ENCODE measurements at regions not wholly inside any gene's neighbourhood (a gene's known extent, or its start where the extent isn't known, plus 50 kb on each side); places are given as distances from the start of the nearest gene placed in this dataset.

- peak overlapping the region; percentile 22 for H2AFZ ChIP-seq (ENCODE audit: low read length)
- no peak overlapping the region for H3K4me3 ChIP-seq (replicated peaks in 1 of 4; ENCODE audit: control extremely low read depth in 1 of 4, insufficient read depth in 1 of 4, low read depth in 3 of 4, low read length in 4 of 4)
- H3K79me2 ChIP-seq (ENCODE audit: control insufficient read depth, insufficient read depth, low read length), result no peaks in the 10 kb centered on the region
- peaks cover 36% of the 10 kb centered on the region for H3K4me1 ChIP-seq (ENCODE audit: control insufficient read depth, extremely low read depth, insufficient read depth, low read length)
- H3K9ac ChIP-seq (ENCODE audit: insufficient read depth, low read length), result no peak overlapping the region
- no peaks in the 10 kb centered on the region for H3K36me3 ChIP-seq (ENCODE audit: control insufficient read depth, insufficient read depth, low read length)
- no peaks in the 10 kb centered on the region for H3K9me3 ChIP-seq (ENCODE audit: control insufficient read depth, insufficient read depth, low read depth, low read length)
- no peak overlapping the region for H3K27ac ChIP-seq (ENCODE audit: insufficient read depth, low read length)
- DNase-seq (ENCODE audit: low read depth in 2 of 2), result no peak
- H3K4me2 ChIP-seq (ENCODE audit: extremely low read depth, insufficient read depth, low read length), result no peak overlapping the region
- no peaks in the 10 kb centered on the region for H3K27me3 ChIP-seq (ENCODE audit: control insufficient read depth, insufficient read depth, low read length)
- no peaks in the 10 kb centered on the region for H4K20me1 ChIP-seq (ENCODE audit: control insufficient read depth, extremely low read depth, insufficient read depth, low read length)
- TF ChIP-seq EZH2 (IDR thresholded peaks at IDR 0.05; ENCODE audit: low read length, missing control alignments) (no peak), CTCF (conservative IDR thresholded peaks at IDR 0.05 in 1 of 2, IDR thresholded peaks at IDR 0.05 in 1 of 2; ENCODE audit: low read depth in 1 of 2, low read length in 2 of 2) (no peak)
Observed at GRCh38 chr9:96141128-96141474, 160.9 kb downstream of the HSD17B3 start.

- no peak overlapping the region for H3K9ac ChIP-seq (ENCODE audit: insufficient read depth, low read length)
- peaks cover 36% of the 10 kb centered on the region for H3K4me1 ChIP-seq (ENCODE audit: control insufficient read depth, extremely low read depth, insufficient read depth, low read length)
- H3K4me3 ChIP-seq (replicated peaks in 1 of 4; ENCODE audit: control extremely low read depth in 1 of 4, insufficient read depth in 1 of 4, low read depth in 3 of 4, low read length in 4 of 4), result peak overlapping the region in 1 of 4 experiments; percentile 31
- H4K20me1 ChIP-seq (ENCODE audit: control insufficient read depth, extremely low read depth, insufficient read depth, low read length), result no peaks in the 10 kb centered on the region
- peak in 1 of 2 donors; percentile 81 for DNase-seq (ENCODE audit: low read depth in 2 of 2)
- peak overlapping the region; percentile 51 for H3K4me2 ChIP-seq (ENCODE audit: extremely low read depth, insufficient read depth, low read length)
- no peaks in the 10 kb centered on the region for H3K27me3 ChIP-seq (ENCODE audit: control insufficient read depth, insufficient read depth, low read length)
- TF ChIP-seq CTCF (conservative IDR thresholded peaks at IDR 0.05 in 1 of 2, IDR thresholded peaks at IDR 0.05 in 1 of 2; ENCODE audit: low read depth in 1 of 2, low read length in 2 of 2) (no peak), EZH2 (IDR thresholded peaks at IDR 0.05; ENCODE audit: low read length, missing control alignments) (no peak)
- no peaks in the 10 kb centered on the region for H3K36me3 ChIP-seq (ENCODE audit: control insufficient read depth, insufficient read depth, low read length)
- no peaks in the 10 kb centered on the region for H3K79me2 ChIP-seq (ENCODE audit: control insufficient read depth, insufficient read depth, low read length)
- no peaks in the 10 kb centered on the region for H3K9me3 ChIP-seq (ENCODE audit: control insufficient read depth, insufficient read depth, low read depth, low read length)
- H2AFZ ChIP-seq (ENCODE audit: low read length), result peak overlapping the region; percentile 22
- no peak overlapping the region for H3K27ac ChIP-seq (ENCODE audit: insufficient read depth, low read length)
Observed at GRCh38 chr9:96140296-96141127, 161.5 kb downstream of the HSD17B3 start.

GRCh38 chr9:96139592-96140295, 162.2 kb downstream of the HSD17B3 start:
- Histone ChIP-seq H3K79me2 (ENCODE audit: control insufficient read depth, insufficient read depth, low read length) (no peaks in the 10 kb centered on the region), H3K9me3 (ENCODE audit: control insufficient read depth, insufficient read depth, low read depth, low read length) (no peaks in the 10 kb centered on the region), H3K4me1 (ENCODE audit: control insufficient read depth, extremely low read depth, insufficient read depth, low read length) (peaks cover 41% of the 10 kb centered on the region), H3K4me3 (replicated peaks in 1 of 4; ENCODE audit: control extremely low read depth in 1 of 4, insufficient read depth in 1 of 4, low read depth in 3 of 4, low read length in 4 of 4) (peak overlapping the region in 1 of 4 experiments; percentile 31), H3K27me3 (ENCODE audit: control insufficient read depth, insufficient read depth, low read length) (no peaks in the 10 kb centered on the region), H3K4me2 (ENCODE audit: extremely low read depth, insufficient read depth, low read length) (peak overlapping the region; percentile 51), H3K9ac (ENCODE audit: insufficient read depth, low read length) (no peak overlapping the region), H4K20me1 (ENCODE audit: control insufficient read depth, extremely low read depth, insufficient read depth, low read length) (no peaks in the 10 kb centered on the region), H2AFZ (ENCODE audit: low read length) (no peak overlapping the region), H3K27ac (ENCODE audit: insufficient read depth, low read length) (peak overlapping the region; percentile 46), H3K36me3 (ENCODE audit: control insufficient read depth, insufficient read depth, low read length) (no peaks in the 10 kb centered on the region)
- TF ChIP-seq EZH2 (IDR thresholded peaks at IDR 0.05; ENCODE audit: low read length, missing control alignments), result no peak
- TF ChIP-seq CTCF (conservative IDR thresholded peaks at IDR 0.05 in 1 of 2, IDR thresholded peaks at IDR 0.05 in 1 of 2; ENCODE audit: low read depth in 1 of 2, low read length in 2 of 2), result no peak
- DNase-seq (ENCODE audit: low read depth in 2 of 2), result peak; percentile 87 to 99
